Immature natural killer cell (primary cell): ENCODE measurements at regions not wholly inside any gene's neighbourhood (a gene's known extent, or its start where the extent isn't known, plus 50 kb on each side); places are given as distances from the start of the nearest gene placed in this dataset.

Experiments used
- DNase-seq, 3 donors: peaks; one replicate each; pipeline ENCODE4 v3.0.0; 2022; ENCODE audit warnings: mixed read lengths in 1 of 3
- H3K27ac Mint-ChIP-seq, 6 donors: one replicate each; pipeline ENCODE4 v1.8.0; 2020; ENCODE audit warnings: mixed read lengths in 6 of 6, mild to moderate bottlenecking in 5 of 6, inconsistent platforms in 4 of 6, moderate library complexity in 3 of 6
- H3K27me3 Mint-ChIP-seq, 3 donors: one replicate each; pipeline ENCODE4 v1.8.0; 2020 to 2021; ENCODE audit warnings: low read depth in 3 of 3, mild to moderate bottlenecking in 3 of 3, mixed read lengths in 3 of 3, moderate library complexity in 3 of 3, inconsistent platforms in 1 of 3
- H3K36me3 Mint-ChIP-seq, 3 donors: one replicate each; pipeline ENCODE4 v1.8.0; 2020; ENCODE audit warnings: mixed read lengths in 3 of 3, inconsistent platforms in 2 of 3, mild to moderate bottlenecking in 2 of 3
- H3K4me1 Mint-ChIP-seq, 2 donors: one replicate each; pipeline ENCODE4 v1.8.0; 2020; ENCODE audit warnings: inconsistent platforms in 2 of 2, mild to moderate bottlenecking in 2 of 2, mixed read lengths in 2 of 2, moderate library complexity in 1 of 2
- H3K4me3 Mint-ChIP-seq, 5 donors: one replicate each; pipeline ENCODE4 v1.8.0; 2020; ENCODE audit warnings: mild to moderate bottlenecking in 5 of 5, mixed read lengths in 5 of 5, inconsistent platforms in 3 of 5, moderate library complexity in 3 of 5
- H3K9me3 Mint-ChIP-seq, 6 donors: one replicate each; pipeline ENCODE4 v1.8.0; 2020; ENCODE audit warnings: mild to moderate bottlenecking in 6 of 6, mixed read lengths in 6 of 6, inconsistent platforms in 4 of 6, moderate library complexity in 3 of 6

DNA sequence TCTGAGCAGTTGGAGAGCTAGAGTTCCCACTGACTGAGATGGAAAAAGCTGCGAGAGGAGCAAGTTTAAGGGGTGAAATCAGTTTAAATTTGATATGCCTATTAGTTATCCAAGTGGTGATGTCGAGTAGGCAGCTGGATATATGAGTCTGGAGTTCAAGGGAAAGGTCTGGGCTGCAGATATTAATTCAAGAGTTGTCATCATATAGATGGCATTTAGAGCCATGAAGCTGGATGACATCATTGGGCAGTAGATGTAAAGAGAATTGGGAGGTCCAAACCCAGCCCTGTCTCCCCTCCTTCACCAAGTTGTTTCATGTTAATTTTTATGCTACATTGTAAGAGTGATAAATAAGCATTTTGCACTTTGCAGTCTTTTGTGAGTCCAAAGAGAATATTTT, 898.1 kb downstream of the GALC start:
- H3K4me3 Mint-ChIP-seq: no peak overlapping the region
- no peaks in the 10 kb centered on the region for H3K4me1 Mint-ChIP-seq
- H3K9me3 Mint-ChIP-seq: peaks cover 8 to 42% (median 12%) of the 10 kb centered on the region in 6 donors
- H3K36me3 Mint-ChIP-seq: no peaks in the 10 kb centered on the region
- no peak overlapping the region for H3K27ac Mint-ChIP-seq
- no peak for DNase-seq
- no peaks in the 10 kb centered on the region for H3K27me3 Mint-ChIP-seq

- DNase-seq: no peak
- Mint-ChIP-seq H3K4me1 (no peaks in the 10 kb centered on the region), H3K4me3 (no peak overlapping the region), H3K36me3 (no peaks in the 10 kb centered on the region), H3K9me3 (peaks cover 7 to 42% (median 21%) of the 10 kb centered on the region in 6 donors), H3K27me3 (no peaks in the 10 kb centered on the region), H3K27ac (no peak overlapping the region)
These were observed 904.4 kb downstream of the GALC start for GRCh38 chr14:87088588-87088987.

DNA sequence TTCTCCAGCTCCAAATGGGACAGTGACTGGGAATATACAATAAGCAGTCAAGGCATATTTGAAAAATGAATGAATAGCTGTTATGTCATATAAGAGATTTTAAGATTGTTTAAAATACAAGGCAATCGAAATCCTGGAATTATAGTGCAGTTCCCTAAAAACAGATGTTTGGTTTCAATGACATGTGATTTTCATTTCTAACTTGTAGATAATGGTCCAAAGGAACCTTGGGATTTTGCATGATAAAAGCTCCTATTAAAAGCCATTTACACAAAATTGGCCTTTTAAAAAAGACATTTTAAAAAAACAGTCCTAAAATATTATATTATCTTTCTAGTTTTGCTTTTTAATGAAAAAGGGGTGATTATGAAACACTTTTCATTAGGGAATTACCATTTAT, 905.1 kb downstream of the GALC start:
- no peaks in the 10 kb centered on the region for H3K27me3 Mint-ChIP-seq
- no peaks in the 10 kb centered on the region for H3K4me1 Mint-ChIP-seq
- peaks cover 7 to 41% (median 20%) of the 10 kb centered on the region in 6 donors for H3K9me3 Mint-ChIP-seq
- no peak for DNase-seq
- H3K4me3 Mint-ChIP-seq: no peak overlapping the region
- H3K36me3 Mint-ChIP-seq: no peaks in the 10 kb centered on the region
- H3K27ac Mint-ChIP-seq: no peak overlapping the region

DNA sequence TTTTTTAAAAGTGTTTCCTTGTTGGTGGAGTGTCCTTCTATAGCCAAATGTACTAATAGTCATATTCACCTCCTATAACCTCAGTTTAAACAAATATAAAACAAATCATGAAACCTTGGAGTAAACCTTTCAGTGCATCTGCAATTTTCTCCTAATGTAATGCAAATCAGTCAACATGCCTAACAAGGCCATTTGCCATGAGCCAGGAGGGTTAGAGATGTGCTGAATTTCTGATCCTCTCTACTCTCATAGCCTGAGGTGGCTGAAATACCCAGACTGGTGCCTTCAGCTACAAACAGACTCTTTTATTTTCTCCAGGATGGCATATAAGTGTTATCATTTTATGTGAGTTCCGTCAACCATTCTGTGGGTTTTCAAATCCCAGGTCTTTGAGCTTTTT, 908.1 kb downstream of the GALC start:
- Mint-ChIP-seq H3K27me3 (no peaks in the 10 kb centered on the region), H3K27ac (no peak overlapping the region), H3K4me1 (no peaks in the 10 kb centered on the region), H3K9me3 (peaks cover 4 to 30% (median 23%) of the 10 kb centered on the region in 6 donors), H3K36me3 (no peaks in the 10 kb centered on the region), H3K4me3 (no peak overlapping the region)
- DNase-seq: no peak

- H3K27me3 Mint-ChIP-seq: peaks cover 0 to 4% (median 0%) of the 10 kb centered on the region in 3 donors
- no peak overlapping the region for H3K27ac Mint-ChIP-seq
- no peaks in the 10 kb centered on the region for H3K36me3 Mint-ChIP-seq
- no peak overlapping the region for H3K4me3 Mint-ChIP-seq
- peaks cover 2 to 35% (median 22%) of the 10 kb centered on the region in 6 donors for H3K9me3 Mint-ChIP-seq
- DNase-seq: no peak
- no peaks in the 10 kb centered on the region for H3K4me1 Mint-ChIP-seq
These were observed 910.1 kb downstream of the GALC start for GRCh38 chr14:87082917-87083316.

- Mint-ChIP-seq H3K4me3 (no peak overlapping the region), H3K4me1 (no peaks in the 10 kb centered on the region), H3K27ac (no peak overlapping the region), H3K27me3 (peaks cover 0 to 6% (median 0%) of the 10 kb centered on the region in 3 donors), H3K9me3 (peaks cover 2 to 28% (median 19%) of the 10 kb centered on the region in 6 donors), H3K36me3 (no peaks in the 10 kb centered on the region)
- DNase-seq: no peak
These were observed 912.0 kb downstream of the GALC start for GRCh38 chr14:87081004-87081403.

- Mint-ChIP-seq H3K9me3 (peaks cover 2 to 30% (median 18%) of the 10 kb centered on the region in 6 donors), H3K4me1 (no peaks in the 10 kb centered on the region), H3K27ac (no peak overlapping the region), H3K27me3 (peaks cover 0 to 6% (median 0%) of the 10 kb centered on the region in 3 donors), H3K36me3 (no peaks in the 10 kb centered on the region), H3K4me3 (no peak overlapping the region)
- DNase-seq: no peak
These were observed 912.8 kb downstream of the GALC start for GRCh38 chr14:87080146-87080545.

GRCh38 chr14:87079416-87079815, 913.6 kb downstream of the GALC start:
- no peaks in the 10 kb centered on the region for H3K36me3 Mint-ChIP-seq
- H3K27ac Mint-ChIP-seq: no peak overlapping the region
- DNase-seq: no peak
- H3K9me3 Mint-ChIP-seq: peaks cover 2 to 31% (median 19%) of the 10 kb centered on the region in 6 donors
- no peak overlapping the region for H3K4me3 Mint-ChIP-seq
- H3K4me1 Mint-ChIP-seq: no peaks in the 10 kb centered on the region
- H3K27me3 Mint-ChIP-seq: peaks cover 0 to 6% (median 0%) of the 10 kb centered on the region in 3 donors

GRCh38 chr14:87076922-87077321, 916.1 kb downstream of the GALC start:
- Mint-ChIP-seq H3K27ac (no peak overlapping the region), H3K4me1 (no peaks in the 10 kb centered on the region)

GRCh38 chr14:87076146-87076545, 916.8 kb downstream of the GALC start:
- H3K27me3 Mint-ChIP-seq: peaks cover 0 to 6% (median 0%) of the 10 kb centered on the region in 3 donors
- peaks cover 4 to 20% (median 11%) of the 10 kb centered on the region in 6 donors for H3K9me3 Mint-ChIP-seq
- no peak for DNase-seq
- H3K27ac Mint-ChIP-seq: no peak overlapping the region
- H3K36me3 Mint-ChIP-seq: no peaks in the 10 kb centered on the region
- no peaks in the 10 kb centered on the region for H3K4me1 Mint-ChIP-seq
- H3K4me3 Mint-ChIP-seq: no peak overlapping the region

More at GRCh38 chr14:87076922-87077321, 916.1 kb downstream of the GALC start:
- Mint-ChIP-seq H3K27me3 (peaks cover 0 to 6% (median 0%) of the 10 kb centered on the region in 3 donors), H3K4me3 (no peak overlapping the region), H3K36me3 (no peaks in the 10 kb centered on the region), H3K9me3 (peaks cover 4 to 20% (median 11%) of the 10 kb centered on the region in 6 donors)
- no peak for DNase-seq

DNA sequence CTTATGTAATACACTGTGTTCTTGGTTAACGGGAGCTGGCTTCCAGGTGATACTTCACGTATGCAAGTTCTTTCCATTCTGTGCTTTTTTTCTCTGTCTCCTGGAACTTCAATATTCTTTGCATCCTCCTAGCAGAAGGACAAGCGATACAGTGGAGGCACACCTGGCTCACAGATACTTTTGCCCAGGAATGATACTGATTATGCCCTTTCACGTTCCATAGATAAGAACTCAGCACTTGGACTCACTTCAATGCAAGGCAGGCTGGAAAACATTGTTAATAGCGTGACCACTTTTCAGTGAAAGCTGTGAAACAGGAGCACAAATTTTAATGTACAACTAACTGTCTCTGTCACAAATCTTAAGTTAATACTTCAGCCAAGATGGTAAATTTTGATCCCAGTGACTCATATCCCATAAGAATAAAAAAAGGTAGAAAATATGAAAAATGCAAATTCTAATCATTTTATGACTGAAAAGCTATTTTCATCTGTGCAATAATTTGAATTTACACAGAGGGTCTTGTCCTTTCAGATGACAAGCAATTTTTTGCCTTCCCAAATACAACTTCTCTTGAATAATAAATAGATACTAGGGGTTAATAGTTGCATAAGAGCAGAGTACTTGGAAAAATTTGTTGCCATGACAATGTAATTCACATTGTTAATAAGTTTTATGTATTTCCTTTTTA, 919.0 kb downstream of the GALC start:
- Mint-ChIP-seq H3K36me3 (no peaks in the 10 kb centered on the region), H3K4me1 (no peaks in the 10 kb centered on the region)

GRCh38 chr14:87067591-87067990, 925.4 kb downstream of the GALC start:
- H3K4me3 Mint-ChIP-seq: no peak overlapping the region
- peaks cover 0 to 2% (median 0%) of the 10 kb centered on the region in 3 donors for H3K27me3 Mint-ChIP-seq
- peaks cover 5 to 18% (median 10%) of the 10 kb centered on the region in 6 donors for H3K9me3 Mint-ChIP-seq
- H3K4me1 Mint-ChIP-seq: no peaks in the 10 kb centered on the region
- DNase-seq: no peak
- no peak overlapping the region for H3K27ac Mint-ChIP-seq
- no peaks in the 10 kb centered on the region for H3K36me3 Mint-ChIP-seq

More for the DNA sequence above, 919.0 kb downstream of the GALC start:
- Mint-ChIP-seq H3K27me3 (peaks cover 0 to 6% (median 0%) of the 10 kb centered on the region in 3 donors), H3K9me3 (peaks cover 4 to 28% (median 13%) of the 10 kb centered on the region in 6 donors), H3K4me3 (no peak overlapping the region), H3K27ac (no peak overlapping the region)
- no peak for DNase-seq

DNA sequence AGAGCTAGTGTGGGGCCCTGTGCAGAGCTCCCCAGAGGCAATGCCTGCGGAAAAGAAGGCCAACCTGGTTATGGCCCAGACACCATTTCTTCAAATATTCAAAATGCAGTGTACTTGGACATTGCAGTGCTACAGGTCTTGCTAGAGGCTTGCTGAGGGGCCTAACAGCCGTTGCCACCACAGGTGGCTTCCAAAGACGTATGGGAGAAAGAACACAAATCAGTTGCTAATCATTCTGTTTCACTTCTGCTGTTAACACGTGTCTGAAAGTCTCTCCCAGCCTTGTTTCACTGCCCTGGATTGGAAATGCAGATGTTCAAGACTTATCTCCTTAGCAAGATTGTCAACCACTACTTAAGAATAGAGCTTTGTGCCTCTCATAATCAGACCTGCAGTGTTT, 925.9 kb downstream of the GALC start:
- Mint-ChIP-seq H3K4me1 (no peaks in the 10 kb centered on the region), H3K4me3 (no peak overlapping the region), H3K27ac (no peak overlapping the region), H3K9me3 (peaks cover 5 to 19% (median 10%) of the 10 kb centered on the region in 6 donors), H3K27me3 (peaks cover 0 to 2% (median 0%) of the 10 kb centered on the region in 3 donors), H3K36me3 (no peaks in the 10 kb centered on the region)
- no peak for DNase-seq

GRCh38 chr14:87066221-87066817, 926.7 kb downstream of the GALC start:
- H3K4me3 Mint-ChIP-seq: no peak overlapping the region
- no peak for DNase-seq
- peaks cover 0 to 2% (median 1%) of the 10 kb centered on the region in 3 donors for H3K27me3 Mint-ChIP-seq
- H3K4me1 Mint-ChIP-seq: no peaks in the 10 kb centered on the region
- H3K9me3 Mint-ChIP-seq: peaks cover 8 to 19% (median 10%) of the 10 kb centered on the region in 6 donors
- no peak overlapping the region for H3K27ac Mint-ChIP-seq
- H3K36me3 Mint-ChIP-seq: peaks cover 0 to 2% (median 0%) of the 10 kb centered on the region in 3 donors
